HG03159 (cell line): ENCODE measurements at regions not wholly inside any gene's neighbourhood (a gene's known extent, or its start where the extent isn't known, plus 50 kb on each side); places are given as distances from the start of the nearest gene placed in this dataset.

Experiments
- ATAC-seq: cut with Tn5 transposase; IDR thresholded peaks from one replicate; pipeline ENCODE4 v1.9.1; 2021; ENCODE audit warnings: mild to moderate bottlenecking, moderate library complexity; ENCODE audit not compliant: unreplicated experiment

GRCh38 chr19:31633014-31633413 is 283.8 kb upstream of the TSHZ3 start:
- no peak for ATAC-seq

GRCh38 chr19:31639306-31639705 is 290.1 kb upstream of the TSHZ3 start:
- ATAC-seq, result no peak

GRCh38 chr19:31641591-31641990 is 292.4 kb upstream of the TSHZ3 start:
- no peak for ATAC-seq

GRCh38 chr19:31648347-31648746 is 299.1 kb upstream of the TSHZ3 start:
- ATAC-seq, result no peak

DNA sequence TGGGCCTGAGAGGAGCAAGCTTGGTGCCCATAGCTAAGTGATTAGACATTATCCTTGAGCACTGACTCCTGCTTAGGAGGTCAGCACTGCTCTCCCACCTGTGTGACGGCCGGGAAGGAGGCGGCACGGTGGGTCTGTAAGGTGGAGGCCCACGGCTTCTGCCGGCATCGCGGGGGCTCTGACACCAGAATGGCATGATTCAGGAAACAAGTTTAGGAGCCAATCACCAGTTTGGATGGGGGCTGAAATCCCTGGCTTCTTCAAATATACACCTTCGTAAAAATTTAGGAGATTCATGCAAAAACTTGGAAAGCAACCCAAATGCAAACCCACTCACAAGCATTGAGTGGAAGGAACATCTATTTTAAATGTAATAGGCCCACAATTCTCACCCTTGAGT is 307.3 kb upstream of the TSHZ3 start:
- no peak for ATAC-seq

DNA sequence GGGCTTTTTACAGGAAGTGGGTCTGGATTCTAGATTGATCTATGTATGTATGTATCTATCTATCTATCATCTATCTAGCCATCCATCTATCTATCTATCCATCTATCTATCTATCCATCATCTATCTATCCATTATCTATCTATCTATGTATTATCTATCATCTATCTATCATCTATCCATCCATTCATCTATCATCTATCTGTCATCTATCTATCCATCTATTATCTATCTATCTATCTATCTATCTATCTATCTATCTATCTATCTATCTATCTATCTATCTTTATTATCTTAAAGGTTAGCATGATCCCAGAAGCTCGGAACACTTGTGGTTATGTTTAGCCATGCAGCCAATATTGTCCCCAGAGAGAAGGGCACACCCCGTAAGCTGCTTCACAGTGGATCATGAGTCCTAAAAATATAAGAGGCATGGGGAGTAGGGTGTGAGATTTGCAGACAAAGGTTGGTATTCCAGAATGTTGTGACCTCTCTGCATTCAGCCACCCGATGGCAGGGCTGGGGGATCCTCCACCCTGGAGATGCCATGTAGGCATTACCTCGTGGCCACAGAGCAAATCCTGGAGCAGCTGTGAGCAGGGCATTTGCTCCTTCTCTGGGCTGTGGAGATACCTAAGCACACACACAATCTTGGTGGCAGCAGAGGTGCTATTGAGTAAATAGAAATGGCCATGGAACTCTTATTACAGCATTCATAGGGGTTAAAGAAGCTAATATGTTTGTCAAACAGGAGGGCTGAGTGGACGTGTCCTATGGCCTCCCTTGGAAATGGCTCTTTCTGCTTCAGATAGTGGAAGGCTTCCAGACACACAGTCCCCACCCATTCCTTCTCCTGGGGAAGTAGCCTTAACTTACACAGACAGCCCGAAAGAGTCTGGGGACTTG is 310.0 kb upstream of the TSHZ3 start:
- no peak for ATAC-seq

DNA sequence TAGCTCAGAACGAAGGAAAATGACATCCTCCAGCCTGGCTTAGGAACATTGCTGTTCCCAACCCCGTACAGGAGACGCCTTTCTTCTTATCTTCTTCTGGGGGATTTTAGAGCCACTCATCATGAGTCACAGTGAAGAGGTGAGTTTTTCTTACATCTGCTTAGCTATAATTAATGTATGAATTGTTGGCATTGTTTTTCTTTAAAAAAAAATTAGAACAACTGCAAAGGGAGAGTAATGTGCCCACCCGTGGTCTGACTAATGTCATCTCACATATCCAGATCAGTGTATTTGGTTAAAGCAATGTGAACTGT is 310.6 kb upstream of the TSHZ3 start:
- ATAC-seq, result no peak

DNA sequence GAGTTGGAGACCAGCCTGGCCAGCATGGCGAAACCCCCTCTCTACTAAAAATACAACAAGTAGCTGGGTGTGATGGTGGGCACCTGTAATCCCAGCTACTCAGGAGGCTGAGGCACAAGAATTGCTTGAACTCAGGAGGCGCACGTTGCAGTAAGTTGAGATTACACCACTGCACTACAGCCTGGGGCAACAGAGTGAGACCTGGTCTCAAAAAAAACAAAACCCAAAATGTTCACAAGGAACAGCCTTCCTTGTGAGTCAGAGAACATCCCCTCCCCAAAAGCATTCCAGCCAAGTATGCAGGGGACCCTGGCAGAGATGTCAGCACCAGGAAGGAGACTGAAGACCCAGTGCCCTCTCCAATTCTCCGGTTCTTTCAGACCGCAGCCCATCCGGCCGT is 314.9 kb upstream of the TSHZ3 start:
- ATAC-seq, result no peak

DNA sequence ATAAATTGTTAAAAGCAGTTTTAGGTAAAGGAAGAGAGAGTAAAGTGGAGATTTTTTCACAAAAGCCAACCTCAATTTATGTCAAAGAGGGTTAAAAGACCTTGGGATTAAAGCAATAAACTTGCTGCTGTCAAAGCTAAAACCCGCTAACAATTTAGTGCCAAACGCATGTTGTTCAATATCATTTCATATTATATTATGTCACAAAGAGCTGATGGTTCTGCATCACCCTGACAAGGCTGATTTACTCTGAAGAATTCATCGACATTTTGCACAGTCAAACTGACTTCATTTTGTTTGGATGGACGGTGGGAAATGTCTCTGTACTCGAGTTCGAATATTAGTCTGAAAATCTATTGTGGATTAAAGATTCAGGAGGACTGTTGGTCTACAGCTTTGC is 315.8 kb upstream of the TSHZ3 start:
- no peak for ATAC-seq

DNA sequence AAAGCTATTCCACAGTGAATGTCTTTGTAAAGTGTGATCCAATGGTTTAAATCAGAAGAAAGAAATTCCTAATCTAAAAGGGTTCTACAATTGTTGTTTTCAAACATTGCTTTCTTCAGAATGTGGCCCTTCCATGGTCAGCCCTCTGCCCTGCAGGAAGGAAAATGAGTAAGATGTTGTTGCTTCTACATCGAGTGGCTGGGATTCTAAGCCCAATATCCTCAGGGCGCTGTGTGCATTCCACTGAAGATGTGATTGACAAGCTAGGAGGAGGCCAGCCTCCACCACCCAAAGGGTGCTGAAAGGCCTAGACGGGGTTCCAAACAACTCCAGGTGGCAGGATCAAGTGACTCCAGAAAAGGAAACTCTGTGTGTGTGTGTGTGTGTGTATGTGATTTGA is 316.9 kb upstream of the TSHZ3 start:
- ATAC-seq, result no peak

GRCh38 chr19:31667106-31667505 is 317.9 kb upstream of the TSHZ3 start:
- no peak for ATAC-seq

DNA sequence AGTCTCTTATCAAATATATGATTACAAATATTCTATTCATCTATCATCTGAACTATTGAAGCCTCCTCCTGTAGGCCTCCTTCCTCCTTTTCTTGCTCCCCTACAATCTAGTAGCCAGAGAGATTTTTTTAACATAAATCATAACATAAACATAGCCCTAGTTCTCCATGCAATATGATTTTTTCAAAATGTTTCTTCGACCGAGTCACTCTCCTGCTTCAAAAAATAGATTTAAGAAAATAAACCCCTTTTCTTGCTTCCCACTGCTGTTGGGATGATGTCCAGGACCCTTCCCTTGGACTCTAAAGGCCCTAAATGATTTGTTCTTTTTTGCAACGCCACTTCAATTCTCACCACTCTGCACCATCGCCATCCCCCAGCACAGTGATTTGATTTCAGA is 319.7 kb upstream of the TSHZ3 start:
- no peak for ATAC-seq

GRCh38 chr19:31670931-31671330 is 321.7 kb upstream of the TSHZ3 start:
- ATAC-seq, result no peak

DNA sequence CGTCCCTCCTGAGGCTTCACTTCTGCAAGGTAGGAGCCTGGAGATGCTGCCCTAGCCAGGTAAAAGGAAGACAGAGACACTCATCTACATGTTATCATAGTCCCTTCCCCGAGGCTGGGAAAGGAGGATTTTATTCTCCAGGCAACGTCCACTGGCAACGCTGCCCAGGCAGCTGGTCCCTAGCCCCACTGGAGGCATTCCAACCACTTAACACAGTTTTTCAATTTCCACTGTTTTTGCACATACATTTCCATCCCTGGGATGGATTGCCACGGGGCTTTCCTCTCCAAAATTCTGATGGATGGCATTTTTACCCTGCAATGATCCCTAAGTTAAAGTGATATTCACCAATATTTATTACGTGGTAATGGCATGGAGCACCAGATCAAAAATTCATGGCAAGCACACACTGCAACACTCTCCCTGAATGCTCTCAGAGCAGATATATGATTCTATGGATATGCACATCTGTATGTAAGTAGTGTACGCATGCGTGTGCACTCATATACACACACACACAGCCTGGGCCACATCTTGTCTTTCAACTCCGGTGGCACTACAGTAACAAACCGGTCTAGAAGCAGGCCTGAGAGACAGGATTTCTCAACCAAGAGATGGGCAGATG is 322.3 kb upstream of the TSHZ3 start:
- no peak for ATAC-seq

- ATAC-seq, result no peak
These were observed 325.4 kb upstream of the TSHZ3 start for GRCh38 chr19:31674503-31675192.

GRCh38 chr19:31675193-31675913 is 326.1 kb upstream of the TSHZ3 start:
- no peak for ATAC-seq

DNA sequence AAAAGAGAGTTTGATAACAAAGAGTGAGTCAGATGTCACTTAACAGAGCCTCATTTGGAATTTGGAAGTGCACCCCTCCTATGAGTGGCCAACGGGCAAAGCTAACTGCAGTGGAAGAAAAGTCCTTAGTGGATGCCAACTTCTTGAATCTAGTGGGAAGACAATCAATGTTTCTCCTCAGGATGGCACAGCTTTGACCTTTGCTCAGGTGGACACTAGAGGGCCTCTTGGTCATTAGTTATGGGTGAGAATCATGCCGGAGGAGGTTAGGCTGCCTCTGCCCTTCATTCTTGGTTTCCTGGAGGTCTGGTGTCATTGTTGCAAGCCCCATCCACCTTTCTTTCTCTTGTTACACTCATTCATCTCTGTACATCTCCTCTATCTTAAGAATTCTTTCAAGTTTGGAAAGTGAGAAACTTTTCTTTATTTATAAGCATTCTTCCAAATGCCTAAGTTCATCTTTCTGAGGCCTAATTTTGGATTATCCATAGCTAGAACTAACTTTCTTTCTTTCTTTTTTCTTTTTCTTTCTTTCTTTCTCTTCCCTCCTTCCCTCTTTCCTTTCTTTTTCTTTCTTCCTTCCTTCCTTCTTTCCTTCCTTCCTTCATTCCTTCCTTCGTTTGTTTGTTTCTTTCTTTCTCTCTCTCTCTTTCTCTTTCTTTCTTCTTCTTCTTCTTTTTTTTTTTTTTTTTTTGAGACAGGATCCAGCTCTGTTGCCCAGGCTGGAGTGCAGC is 327.2 kb upstream of the TSHZ3 start:
- ATAC-seq, result no peak

- no peak for ATAC-seq
These were observed 329.2 kb upstream of the TSHZ3 start for GRCh38 chr19:31678421-31678820.

- ATAC-seq, result no peak
These were observed 331.9 kb upstream of the TSHZ3 start for GRCh38 chr19:31681121-31681520.

- no peak for ATAC-seq
These were observed 344.1 kb upstream of the TSHZ3 start for GRCh38 chr19:31693131-31693932.
